HAP-1 (cell line): ENCODE measurements at regions not wholly inside any gene's neighbourhood (a gene's known extent, or its start where the extent isn't known, plus 50 kb on each side); places are given as distances from the start of the nearest gene placed in this dataset.

Experiments used
- DNase-seq, 2 experiments: peaks; one replicate each; pipeline ENCODE4 v3.0.0-alpha.2; 2016 to 2020; ENCODE audit warnings: low spot score in 2 of 2
- H3K27me3 ChIP-seq: fragments of 250-450 bp; sonication (Bioruptor Pico); 2 replicates; pipeline ENCODE4 v1.5.1; 2020; ENCODE audit warnings: low read depth, mild to moderate bottlenecking, moderate library complexity
- H3K36me3 ChIP-seq: fragments of 250-450 bp; sonication (Bioruptor Pico); replicated peaks from 2 replicates; pipeline ENCODE4 v1.5.1; 2020; ENCODE audit warnings: mild to moderate bottlenecking
- H3K4me1 ChIP-seq: fragments of 250-450 bp; sonication (Bioruptor Pico); 2 replicates; pipeline ENCODE4 v1.5.1; 2020; ENCODE audit warnings: mild to moderate bottlenecking
- H3K4me3 ChIP-seq: fragments of 250-450 bp; sonication (Bioruptor Pico); 2 replicates; pipeline ENCODE4 v1.5.1; 2020; ENCODE audit warnings: mild to moderate bottlenecking, moderate library complexity
- H3K9me3 ChIP-seq: fragments of 250-450 bp; sonication (Bioruptor Pico); 2 replicates; pipeline ENCODE4 v1.5.1; 2020; ENCODE audit warnings: mild to moderate bottlenecking, moderate library complexity
- in situ Hi-C: fragments of 300-500 bp; cut with MboI; formaldehyde crosslinking; loops from 3 replicates; pipeline ENCODE4 v1.14.3; 2020; ENCODE audit warnings: low sequenced_read_pairs, inconsistent platforms, mixed read lengths

- no peak for DNase-seq
- H3K4me1 ChIP-seq, result peaks cover 8% of the 10 kb centered on the region
- in situ Hi-C loops, result loop anchor here (25.0 kb wide), 2 partner anchors 1280 to 1405 kb away; no protein-coding TSS in a partner anchor
- H3K9me3 ChIP-seq, result no peaks in the 10 kb centered on the region
- H3K4me3 ChIP-seq, result no peak overlapping the region
- peaks cover 3% of the 10 kb centered on the region; the same call in 1 of the 2 replicates for H3K27me3 ChIP-seq
- H3K36me3 ChIP-seq, result no peaks in the 10 kb centered on the region
These were observed 89.9 kb downstream of the CD83 start for GRCh38 chr6:14207448-14207847.

GRCh38 chr6:14209000-14209399 is 91.4 kb downstream of the CD83 start:
- no peak for DNase-seq
- Histone ChIP-seq H3K4me1 (peaks cover 8% of the 10 kb centered on the region), H3K4me3 (no peak overlapping the region), H3K36me3 (no peaks in the 10 kb centered on the region), H3K9me3 (no peaks in the 10 kb centered on the region), H3K27me3 (no peaks in the 10 kb centered on the region)
- in situ Hi-C loops, result loop anchor here (25.0 kb wide), 2 partner anchors 1278 to 1403 kb away; no protein-coding TSS in a partner anchor

GRCh38 chr6:14210077-14210476 is 92.5 kb downstream of the CD83 start:
- Histone ChIP-seq H3K27me3 (no peaks in the 10 kb centered on the region), H3K9me3 (no peaks in the 10 kb centered on the region), H3K36me3 (no peaks in the 10 kb centered on the region), H3K4me1 (peaks cover 8% of the 10 kb centered on the region), H3K4me3 (peak overlapping the region; percentile 49)
- in situ Hi-C loops, result loop anchor here (10.0 to 25.0 kb wide), 3 partner anchors 1175 to 1402 kb away; no protein-coding TSS in a partner anchor
- DNase-seq, result no peak

GRCh38 chr6:14210663-14211561 is 93.3 kb downstream of the CD83 start:
- in situ Hi-C loops, result loop anchor here (10.0 to 25.0 kb wide), 3 partner anchors 1174 to 1401 kb away; no protein-coding TSS in a partner anchor
- DNase-seq, result peak; percentile 82 to 93
- no peaks in the 10 kb centered on the region for H3K9me3 ChIP-seq
- peak overlapping the region; percentile 49 for H3K4me3 ChIP-seq
- H3K4me1 ChIP-seq, result peaks cover 8% of the 10 kb centered on the region
- no peaks in the 10 kb centered on the region for H3K36me3 ChIP-seq
- no peaks in the 10 kb centered on the region for H3K27me3 ChIP-seq

- H3K4me3 ChIP-seq, result peak overlapping the region; percentile 33
- peaks cover 8% of the 10 kb centered on the region for H3K4me1 ChIP-seq
- in situ Hi-C loops, result loop anchor here (10.0 to 25.0 kb wide), 3 partner anchors 1173 to 1401 kb away; no protein-coding TSS in a partner anchor
- H3K27me3 ChIP-seq, result no peaks in the 10 kb centered on the region
- no peaks in the 10 kb centered on the region for H3K9me3 ChIP-seq
- peak; percentile 3 to 35 for DNase-seq
- no peaks in the 10 kb centered on the region for H3K36me3 ChIP-seq
These were observed 94.0 kb downstream of the CD83 start for GRCh38 chr6:14211562-14211942.

- Histone ChIP-seq H3K9me3 (no peaks in the 10 kb centered on the region), H3K4me1 (peaks cover 8% of the 10 kb centered on the region), H3K27me3 (no peaks in the 10 kb centered on the region), H3K4me3 (no peak overlapping the region), H3K36me3 (no peaks in the 10 kb centered on the region)
- in situ Hi-C loops, result loop anchor here (10.0 to 25.0 kb wide), 3 partner anchors 1173 to 1400 kb away; no protein-coding TSS in a partner anchor
- DNase-seq, result no peak
These were observed 94.4 kb downstream of the CD83 start for GRCh38 chr6:14212020-14212419.

GRCh38 chr6:14212632-14213031 is 95.1 kb downstream of the CD83 start:
- no peak for DNase-seq
- Histone ChIP-seq H3K27me3 (no peaks in the 10 kb centered on the region), H3K9me3 (no peaks in the 10 kb centered on the region), H3K36me3 (no peaks in the 10 kb centered on the region), H3K4me3 (no peak overlapping the region), H3K4me1 (peaks cover 8% of the 10 kb centered on the region)
- in situ Hi-C loops, result loop anchor here (10.0 to 25.0 kb wide), 3 partner anchors 1172 to 1400 kb away; no protein-coding TSS in a partner anchor

GRCh38 chr6:14216946-14217684 is 99.5 kb downstream of the CD83 start:
- no peak for DNase-seq
- in situ Hi-C loops, result loop anchor here (10.0 to 25.0 kb wide), 3 partner anchors 1168 to 1395 kb away; no protein-coding TSS in a partner anchor

GRCh38 chr6:14217728-14218518 is 100.4 kb downstream of the CD83 start:
- in situ Hi-C loops, result loop anchor here (10.0 to 25.0 kb wide), 3 partner anchors 1167 to 1394 kb away; no protein-coding TSS in a partner anchor
- no peaks in the 10 kb centered on the region for H3K36me3 ChIP-seq
- no peaks in the 10 kb centered on the region for H3K27me3 ChIP-seq
- DNase-seq, result no peak
- no peaks in the 10 kb centered on the region for H3K9me3 ChIP-seq
- H3K4me3 ChIP-seq, result no peak overlapping the region
- H3K4me1 ChIP-seq, result no peaks in the 10 kb centered on the region

More at GRCh38 chr6:14216946-14217684, 99.5 kb downstream of the CD83 start:
- H3K9me3 ChIP-seq, result no peaks in the 10 kb centered on the region
- no peaks in the 10 kb centered on the region for H3K36me3 ChIP-seq
- no peaks in the 10 kb centered on the region for H3K27me3 ChIP-seq
- H3K4me3 ChIP-seq, result no peak overlapping the region
- no peaks in the 10 kb centered on the region for H3K4me1 ChIP-seq

- H3K9me3 ChIP-seq, result no peaks in the 10 kb centered on the region
- no peak overlapping the region for H3K4me3 ChIP-seq
- no peaks in the 10 kb centered on the region for H3K27me3 ChIP-seq
- H3K36me3 ChIP-seq, result no peaks in the 10 kb centered on the region
- no peak for DNase-seq
- H3K4me1 ChIP-seq, result no peaks in the 10 kb centered on the region
- in situ Hi-C loops, result loop anchor here (10.0 to 25.0 kb wide), 3 partner anchors 1166 to 1394 kb away; no protein-coding TSS in a partner anchor
These were observed 100.9 kb downstream of the CD83 start for GRCh38 chr6:14218519-14218800.

- H3K4me1 ChIP-seq, result no peaks in the 10 kb centered on the region
- in situ Hi-C loops, result loop anchor here (25.0 kb wide), 2 partner anchors 1266 to 1391 kb away; no protein-coding TSS in a partner anchor
- H3K4me3 ChIP-seq, result no peak overlapping the region
- DNase-seq, result no peak
- no peaks in the 10 kb centered on the region for H3K36me3 ChIP-seq
- no peaks in the 10 kb centered on the region for H3K9me3 ChIP-seq
- H3K27me3 ChIP-seq, result no peaks in the 10 kb centered on the region; the same call in 1 of the 2 replicates
These were observed 104.2 kb downstream of the CD83 start for GRCh38 chr6:14221564-14222279.

GRCh38 chr6:14222956-14223355 is 105.4 kb downstream of the CD83 start:
- DNase-seq, result no peak
- H3K36me3 ChIP-seq, result no peaks in the 10 kb centered on the region
- H3K4me1 ChIP-seq, result no peaks in the 10 kb centered on the region
- H3K9me3 ChIP-seq, result no peaks in the 10 kb centered on the region
- H3K4me3 ChIP-seq, result no peak overlapping the region
- in situ Hi-C loops, result loop anchor here (25.0 kb wide), 2 partner anchors 1264 to 1389 kb away; no protein-coding TSS in a partner anchor
- no peaks in the 10 kb centered on the region; the same call in 1 of the 2 replicates for H3K27me3 ChIP-seq
